ENCODE measurements at regions not wholly inside any gene's neighbourhood (a gene's known extent, or its start where the extent isn't known, plus 50 kb on each side); places are given as distances from the start of the nearest gene placed in this dataset.
"Not testable (repeated sequence)": the region's sequence is repeated elsewhere in the genome, so short reads cannot be mapped to it uniquely, and the experiment has no call there.

GRCh38 chrX:2572740-2573139, 72.0 kb upstream of the DHRSX start:
- DNase-seq (ENCODE audit: low read depth, low spot score): peak; percentile 57

DNA sequence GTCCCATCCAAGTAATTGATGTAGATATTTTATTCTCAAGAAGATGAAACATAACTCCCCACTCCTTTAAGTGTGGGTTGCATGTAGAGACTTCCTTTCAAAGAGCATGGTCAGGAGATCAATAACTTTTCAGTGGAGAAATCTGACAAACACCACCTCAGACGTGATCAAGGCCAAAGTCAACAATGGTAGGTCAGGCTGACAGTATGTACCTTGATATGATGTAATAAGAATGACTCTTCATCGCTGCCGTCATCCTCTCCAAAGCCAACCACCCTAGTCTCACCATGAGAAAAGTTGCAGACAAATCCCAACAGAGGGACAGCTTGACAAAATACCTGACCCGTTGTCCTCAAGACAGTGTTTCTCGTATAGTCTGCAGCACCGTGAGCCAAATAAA, 67.3 kb upstream of the DHRSX start:
- DNase-seq (ENCODE audit: low read depth, low spot score): no peak

GRCh38 chrX:2566055-2566454, 65.3 kb upstream of the DHRSX start:
- DNase-seq (ENCODE audit: low read depth, low spot score): no peak

- no peak for DNase-seq (ENCODE audit: low read depth, low spot score)
Measured at GRCh38 chrX:2561456-2561855, 60.7 kb upstream of the DHRSX start.

DNA sequence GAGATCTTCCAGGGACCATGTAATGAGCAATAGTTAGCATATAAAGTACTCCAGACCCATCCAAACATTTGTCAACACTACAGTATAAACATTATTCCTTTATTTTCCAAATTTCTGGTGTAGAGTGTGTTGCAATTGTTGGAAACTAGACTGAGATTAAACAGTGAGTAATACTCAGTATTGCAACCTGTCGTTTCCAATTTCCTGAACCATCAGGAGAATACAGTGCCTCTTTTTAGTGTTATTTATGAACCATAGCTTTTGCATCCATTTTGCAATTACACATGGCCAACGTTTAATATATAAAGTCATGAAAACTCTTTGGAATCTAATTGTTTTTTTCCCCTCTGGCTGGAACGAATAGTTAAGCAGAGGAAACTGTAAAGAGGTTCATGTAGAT, 58.3 kb upstream of the DHRSX start:
- DNase-seq (ENCODE audit: low read depth, low spot score): no peak

DNA sequence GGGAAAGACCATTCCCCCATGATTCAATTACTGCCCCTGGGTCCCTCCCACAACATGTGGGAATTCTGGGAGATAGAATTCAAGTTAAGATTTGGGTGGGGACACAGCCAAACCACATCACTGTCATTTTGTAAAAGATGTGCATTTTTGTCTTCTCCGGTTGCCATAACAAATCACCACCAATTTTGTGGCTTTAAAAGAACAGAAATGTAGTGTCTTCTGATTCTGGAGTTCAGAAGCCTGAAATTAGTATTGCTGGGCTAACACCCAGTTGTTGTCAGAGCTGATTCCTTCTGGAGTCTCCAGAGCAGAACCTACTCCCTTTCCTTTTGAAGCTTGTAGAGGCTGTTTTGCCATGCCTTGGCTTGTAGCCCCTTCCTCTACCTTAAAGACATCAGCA, 54.1 kb upstream of the DHRSX start:
- no peak for DNase-seq (ENCODE audit: low read depth, low spot score)

DNA sequence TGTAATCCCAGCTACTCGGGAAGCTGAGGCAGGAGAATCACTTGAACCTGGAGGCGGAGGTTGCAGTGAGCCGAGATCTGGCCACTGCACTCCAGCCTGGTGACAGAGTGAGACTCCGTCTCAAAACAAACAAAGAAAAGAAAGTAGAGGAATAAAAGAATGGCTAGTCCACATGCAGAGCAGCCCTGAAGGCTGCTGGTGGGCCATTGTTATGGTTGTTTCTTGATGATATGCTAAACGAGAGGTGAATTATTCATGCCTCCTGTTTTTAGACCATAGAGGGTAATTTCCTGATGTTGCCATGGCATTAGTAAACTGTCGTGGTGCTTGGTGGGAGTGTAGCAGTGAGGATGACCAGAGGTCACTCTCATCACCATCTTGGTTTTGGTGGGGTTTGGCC, 53.3 kb upstream of the DHRSX start:
- not testable (repeated sequence) for DNase-seq (ENCODE audit: low read depth, low spot score)

DNA sequence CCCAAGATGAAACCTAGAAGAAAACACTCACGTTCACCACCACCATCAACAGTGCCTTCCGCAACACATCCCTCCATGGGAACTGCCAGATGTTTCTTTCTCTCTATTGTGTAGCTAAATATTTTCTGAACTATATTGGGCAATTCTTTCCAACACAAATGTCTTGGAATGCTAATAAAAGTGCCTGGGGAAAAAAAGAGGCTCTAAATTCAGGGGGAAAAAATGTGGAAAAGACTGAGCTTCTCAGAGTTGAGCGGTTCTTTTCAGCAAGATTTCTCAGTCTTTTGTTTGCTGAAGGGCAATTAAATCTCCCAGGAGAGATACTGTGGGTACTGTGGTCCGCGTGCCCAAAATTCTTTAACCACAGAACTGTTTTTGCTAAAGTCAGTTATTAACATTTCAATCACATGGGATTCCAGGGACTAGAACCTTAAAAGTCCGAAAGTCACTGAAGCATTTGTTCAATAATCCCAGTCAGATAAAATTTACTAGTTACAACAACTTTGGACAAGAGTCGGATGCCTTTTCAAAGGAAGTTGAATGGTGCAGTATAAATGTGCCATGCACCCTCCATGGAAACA, 51.9 kb upstream of the DHRSX start:
- DNase-seq (ENCODE audit: low read depth, low spot score): no peak

DNA sequence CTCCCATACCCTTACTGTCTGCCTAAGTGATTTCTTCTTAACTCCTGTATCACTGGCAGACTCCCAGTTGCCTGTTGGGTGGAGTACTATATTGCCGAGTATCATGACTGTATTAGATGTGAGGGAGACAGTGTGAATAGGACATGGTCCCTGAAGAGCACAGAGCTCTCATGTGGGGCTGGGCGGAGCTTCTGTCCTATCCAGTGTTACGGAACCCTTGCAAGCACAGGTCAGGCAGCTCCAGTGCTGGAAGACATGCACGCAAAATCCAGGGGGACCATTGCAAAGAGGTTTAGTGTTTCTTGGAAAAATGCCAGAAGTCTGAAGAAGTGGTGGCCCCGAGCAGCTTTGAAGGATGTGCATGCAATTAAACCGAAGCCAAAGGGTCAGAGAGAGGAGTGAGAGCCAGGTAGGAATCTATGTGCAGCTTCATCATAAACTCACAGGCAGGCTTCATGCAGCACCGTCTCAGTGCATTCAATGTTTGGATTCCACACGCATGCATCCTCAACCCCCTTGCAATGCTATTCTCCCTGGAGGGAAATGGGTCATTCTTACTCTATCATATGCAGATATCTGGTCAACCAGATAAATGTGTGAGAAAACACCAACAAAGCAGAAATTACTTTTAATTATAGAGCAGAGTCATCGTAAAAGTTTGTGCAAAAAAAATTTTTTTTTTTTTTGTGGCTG, 49.7 kb upstream of the DHRSX start:
- no peak for DNase-seq (ENCODE audit: low read depth, low spot score)
